Activated B cell treated with CpG ODN at 0.5 μM for 24 hours (primary cell): ENCODE measurements at regions not wholly inside any gene's neighbourhood (a gene's known extent, or its start where the extent isn't known, plus 50 kb on each side); places are given as distances from the start of the nearest gene placed in this dataset.

Experiments used
- ATAC-seq: fragments of 200-7000 bp; cut with Tn5 transposase; one replicate; pipeline ENCODE4 v1.10.0; 2021; ENCODE audit warnings: low read depth, mild to moderate bottlenecking, moderate library complexity
- CTCF ChIA-PET: fragments of 350-600 bp; sonication (Branson Sonifier 250); formaldehyde crosslinking; loops from one replicate; lab custom pipeline; 2021; ENCODE audit warnings: antibody characterized with exemption; lab: Charles Lee
- POLR2A ChIA-PET: fragments of 350-600 bp; sonication (Branson Sonifier 250); formaldehyde crosslinking; loops from one replicate; lab custom pipeline; 2021; ENCODE audit warnings: antibody characterized with exemption; lab: Charles Lee
- DNase-seq: peaks from one replicate; pipeline ENCODE4 v3.0.0; 2022
- H3K27ac Mint-ChIP-seq: one replicate; pipeline ENCODE4 v1.8.0; 2020; ENCODE audit warnings: mixed read lengths
- H3K27me3 Mint-ChIP-seq: one replicate; pipeline ENCODE4 v1.8.0; 2021; ENCODE audit warnings: mixed read lengths
- H3K36me3 Mint-ChIP-seq: one replicate; pipeline ENCODE4 v1.8.0; 2021; ENCODE audit warnings: low read depth, mixed read lengths
- H3K4me1 Mint-ChIP-seq: one replicate; pipeline ENCODE4 v1.8.0; 2021; ENCODE audit warnings: mixed read lengths
- H3K4me3 Mint-ChIP-seq: one replicate; pipeline ENCODE4 v1.8.0; 2020; ENCODE audit warnings: mild to moderate bottlenecking, mixed read lengths
- H3K9me3 Mint-ChIP-seq: one replicate; pipeline ENCODE4 v1.8.0; 2020; ENCODE audit warnings: mixed read lengths
- intact Hi-C: fragments of 100-400 bp; cut with micrococcal nuclease; formaldehyde crosslinking; loops from one replicate; pipeline ENCODE4 v1.15.1; 2024
- TF ChIP-seq, protein P1 (sequence below): fragments of 200-600 bp; IDR thresholded peaks from one replicate; pipeline ENCODE4 v1.8.0; 2022; ENCODE audit warnings: antibody characterized with exemption, mild to moderate bottlenecking

DNA sequence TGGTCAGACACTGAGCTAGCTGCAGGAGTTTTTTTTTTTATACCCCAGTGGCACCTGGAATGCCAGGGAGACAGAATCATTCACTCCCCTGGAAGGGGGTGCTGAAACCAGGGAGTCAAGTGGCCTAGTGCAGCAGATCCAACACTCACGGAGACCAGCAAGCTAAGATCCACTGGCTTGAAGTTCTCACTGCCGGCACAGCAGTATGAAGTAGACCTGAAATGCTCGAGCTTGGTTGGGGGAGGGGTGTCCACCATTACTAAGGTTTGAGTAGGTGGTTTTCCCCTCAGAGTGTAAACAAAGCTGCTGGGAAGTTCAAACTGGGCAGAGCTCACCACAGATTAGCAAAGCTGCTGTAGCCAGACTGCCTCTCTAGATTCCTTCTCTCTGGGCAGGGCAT lies 537.9 kb upstream of the LCORL start:
- Mint-ChIP-seq H3K36me3 (no peaks in the 10 kb centered on the region), H3K9me3 (no peaks in the 10 kb centered on the region), H3K27ac (no peak overlapping the region), H3K4me3 (no peak overlapping the region), H3K4me1 (no peaks in the 10 kb centered on the region), H3K27me3 (no peaks in the 10 kb centered on the region)
- no peak for ATAC-seq
- intact Hi-C loops, result no loop called here
- TF ChIP-seq, protein P1, sequence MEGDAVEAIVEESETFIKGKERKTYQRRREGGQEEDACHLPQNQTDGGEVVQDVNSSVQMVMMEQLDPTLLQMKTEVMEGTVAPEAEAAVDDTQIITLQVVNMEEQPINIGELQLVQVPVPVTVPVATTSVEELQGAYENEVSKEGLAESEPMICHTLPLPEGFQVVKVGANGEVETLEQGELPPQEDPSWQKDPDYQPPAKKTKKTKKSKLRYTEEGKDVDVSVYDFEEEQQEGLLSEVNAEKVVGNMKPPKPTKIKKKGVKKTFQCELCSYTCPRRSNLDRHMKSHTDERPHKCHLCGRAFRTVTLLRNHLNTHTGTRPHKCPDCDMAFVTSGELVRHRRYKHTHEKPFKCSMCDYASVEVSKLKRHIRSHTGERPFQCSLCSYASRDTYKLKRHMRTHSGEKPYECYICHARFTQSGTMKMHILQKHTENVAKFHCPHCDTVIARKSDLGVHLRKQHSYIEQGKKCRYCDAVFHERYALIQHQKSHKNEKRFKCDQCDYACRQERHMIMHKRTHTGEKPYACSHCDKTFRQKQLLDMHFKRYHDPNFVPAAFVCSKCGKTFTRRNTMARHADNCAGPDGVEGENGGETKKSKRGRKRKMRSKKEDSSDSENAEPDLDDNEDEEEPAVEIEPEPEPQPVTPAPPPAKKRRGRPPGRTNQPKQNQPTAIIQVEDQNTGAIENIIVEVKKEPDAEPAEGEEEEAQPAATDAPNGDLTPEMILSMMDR, result no peak
- POLR2A ChIA-PET, result no interaction called here
- CTCF ChIA-PET, result no interaction called here
- DNase-seq, result no peak

DNA sequence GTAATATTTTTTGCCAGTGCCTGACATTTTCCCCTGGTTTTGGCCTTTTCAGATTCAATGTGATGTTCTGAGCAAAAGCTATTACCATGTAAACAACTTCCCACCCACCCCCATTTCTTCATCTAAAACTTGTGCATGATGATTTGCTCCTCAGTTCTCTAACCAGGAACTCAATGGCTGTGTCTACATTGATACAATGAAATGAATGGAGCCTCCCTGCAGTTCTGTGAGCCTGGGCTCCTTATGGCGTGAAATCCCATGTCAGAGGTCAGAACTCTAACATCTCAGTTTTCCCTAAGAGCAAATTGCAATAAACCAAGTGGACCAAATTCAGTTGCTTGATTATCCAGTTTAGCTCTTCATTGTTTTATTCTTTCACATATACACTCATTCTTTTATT lies 534.8 kb upstream of the LCORL start:
- intact Hi-C loops, result no loop called here
- ChIA-PET CTCF (no interaction called here), POLR2A (no interaction called here)
- Mint-ChIP-seq H3K4me1 (no peaks in the 10 kb centered on the region), H3K4me3 (no peak overlapping the region), H3K27ac (no peak overlapping the region), H3K27me3 (no peaks in the 10 kb centered on the region), H3K9me3 (no peaks in the 10 kb centered on the region), H3K36me3 (no peaks in the 10 kb centered on the region)
- TF ChIP-seq, protein P1, result no peak
- ATAC-seq (no peak), DNase-seq (no peak)

DNA sequence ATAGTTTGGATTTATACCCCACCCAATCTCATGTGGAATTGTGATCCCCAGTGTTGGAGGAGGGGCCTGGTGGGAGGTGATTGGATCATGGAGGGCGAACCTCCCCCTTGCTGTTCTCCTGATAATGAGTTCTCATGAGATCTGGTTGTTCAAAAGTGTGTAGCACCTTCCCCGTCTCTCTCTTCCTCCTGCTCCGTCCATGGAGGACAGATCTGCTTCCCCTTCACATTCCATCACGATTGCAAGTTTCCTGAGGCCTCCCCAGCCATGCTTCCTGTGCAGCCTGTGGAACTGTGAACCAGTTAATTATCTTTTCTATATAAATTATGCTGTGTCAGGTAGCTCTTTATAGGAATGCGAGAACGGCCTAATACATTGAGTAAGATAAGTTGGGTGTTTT lies 518.8 kb upstream of the LCORL start:
- intact Hi-C loops, result no loop called here
- no peak for DNase-seq
- TF ChIP-seq, protein P1, result no peak
- POLR2A ChIA-PET, result no interaction called here
- Mint-ChIP-seq H3K4me3 (no peak overlapping the region), H3K4me1 (no peaks in the 10 kb centered on the region), H3K9me3 (no peaks in the 10 kb centered on the region), H3K27ac (no peak overlapping the region), H3K36me3 (no peaks in the 10 kb centered on the region), H3K27me3 (no peaks in the 10 kb centered on the region)
- no peak for ATAC-seq
- CTCF ChIA-PET, result no interaction called here

DNA sequence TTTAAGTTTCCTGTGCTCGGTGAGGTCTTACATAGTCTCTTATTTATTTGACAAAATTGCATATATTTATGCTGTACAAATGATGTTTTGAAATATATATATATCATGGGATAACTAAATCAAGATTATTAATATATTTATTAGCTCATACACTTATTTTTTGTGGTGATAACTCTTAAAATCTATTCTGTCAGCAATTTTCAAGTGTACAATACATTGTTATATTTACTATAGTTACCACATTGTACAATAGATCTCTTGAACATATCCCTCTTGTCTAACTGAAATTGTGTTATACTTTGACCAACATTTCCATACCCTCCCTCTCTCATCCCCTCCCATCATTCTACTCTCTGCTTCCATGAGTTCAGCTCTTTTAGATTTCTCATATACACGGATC lies 516.6 kb upstream of the LCORL start:
- H3K9me3 Mint-ChIP-seq, result no peaks in the 10 kb centered on the region
- TF ChIP-seq, protein P1, result no peak
- DNase-seq (no peak), ATAC-seq (no peak)
- no peak overlapping the region for H3K4me3 Mint-ChIP-seq
- no peaks in the 10 kb centered on the region for H3K27me3 Mint-ChIP-seq
- intact Hi-C loops, result no loop called here
- no peaks in the 10 kb centered on the region for H3K4me1 Mint-ChIP-seq
- no peak overlapping the region for H3K27ac Mint-ChIP-seq
- H3K36me3 Mint-ChIP-seq, result no peaks in the 10 kb centered on the region
- CTCF ChIA-PET, result no interaction called here
- POLR2A ChIA-PET, result no interaction called here

DNA sequence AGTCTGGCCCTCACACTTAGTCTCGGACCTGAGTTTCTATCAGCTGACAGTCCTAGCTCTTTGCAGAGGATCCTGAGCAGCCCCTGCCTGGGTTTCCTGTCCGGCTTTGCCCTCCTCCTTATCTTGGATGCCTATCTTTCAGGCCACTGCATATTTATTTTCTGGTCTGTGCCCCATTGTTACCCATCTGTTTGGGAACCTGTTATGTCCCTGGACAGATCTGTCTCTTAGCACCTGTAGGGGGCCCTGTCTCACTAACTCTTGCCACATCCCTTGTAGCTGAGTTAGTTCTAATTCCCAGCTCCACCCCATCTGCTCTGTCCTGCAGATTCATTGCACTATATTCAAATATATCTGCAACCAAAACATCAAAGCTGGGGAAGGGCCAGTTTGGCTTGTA lies 514.9 kb upstream of the LCORL start:
- ChIA-PET POLR2A (no interaction called here), CTCF (no interaction called here)
- no peak for ATAC-seq
- no peak for DNase-seq
- H3K36me3 Mint-ChIP-seq, result no peaks in the 10 kb centered on the region
- no peak overlapping the region for H3K27ac Mint-ChIP-seq
- no peaks in the 10 kb centered on the region for H3K27me3 Mint-ChIP-seq
- TF ChIP-seq, protein P1, result no peak
- no peak overlapping the region for H3K4me3 Mint-ChIP-seq
- no peaks in the 10 kb centered on the region for H3K4me1 Mint-ChIP-seq
- intact Hi-C loops, result no loop called here
- no peaks in the 10 kb centered on the region for H3K9me3 Mint-ChIP-seq
